ENCODE measurements at regions not wholly inside any gene's neighbourhood (a gene's known extent, or its start where the extent isn't known, plus 50 kb on each side); places are given as distances from the start of the nearest gene placed in this dataset.

- DNase-seq = no peak
- Histone ChIP-seq H3K27ac (ENCODE audit: low read length) (no peak overlapping the region), H3K9me3 (replicated peaks; ENCODE audit: insufficient read depth, low read length) (no peaks in the 10 kb centered on the region), H2AFZ (ENCODE audit: low read length) (no peak overlapping the region), H3K79me2 (ENCODE audit: low read length) (no peaks in the 10 kb centered on the region), H3K36me3 (replicated peaks; ENCODE audit: insufficient read depth, low read length) (no peaks in the 10 kb centered on the region), H3F3A (ENCODE audit: insufficient read depth, low read length) (no peaks in the 10 kb centered on the region), H3K9ac (ENCODE audit: low read length) (no peak overlapping the region), H4K20me1 (ENCODE audit: insufficient read depth, low read length) (no peaks in the 10 kb centered on the region), H3K4me1 (ENCODE audit: low read length) (no peaks in the 10 kb centered on the region), H3K4me2 (ENCODE audit: low read depth, low read length) (no peak overlapping the region), H3K4me3 (ENCODE audit: low read length) (no peak overlapping the region), H3K27me3 (replicated peaks; ENCODE audit: insufficient read depth, low read length) (no peaks in the 10 kb centered on the region), H3K9me2 (replicated peaks; ENCODE audit: insufficient read depth, low read length) (no peaks in the 10 kb centered on the region)
- TF ChIP-seq EZH2phosphoT487 (IDR thresholded peaks at IDR 0.05; ENCODE audit: low read length) (no peak), EZH2 (optimal IDR thresholded peaks at IDR 0.05; ENCODE audit: low read depth, low read length) (no peak), CTCF (IDR thresholded peaks at IDR 0.05; ENCODE audit: low read length) (no peak)
Measured at GRCh38 chr7:114755856-114756255, 166.0 kb upstream of the MDFIC start.

GRCh38 chr7:114758661-114759227, 163.2 kb upstream of the MDFIC start:
- no peaks in the 10 kb centered on the region for H3K36me3 ChIP-seq (replicated peaks; ENCODE audit: insufficient read depth, low read length)
- DNase-seq = no peak
- H3K4me3 ChIP-seq (ENCODE audit: low read length) = no peak overlapping the region
- TF ChIP-seq EZH2 (optimal IDR thresholded peaks at IDR 0.05; ENCODE audit: low read depth, low read length) (no peak), CTCF (IDR thresholded peaks at IDR 0.05; ENCODE audit: low read length) (no peak), EZH2phosphoT487 (IDR thresholded peaks at IDR 0.05; ENCODE audit: low read length) (no peak)
- H3K4me2 ChIP-seq (ENCODE audit: low read depth, low read length) = no peak overlapping the region
- no peaks in the 10 kb centered on the region for H3K4me1 ChIP-seq (ENCODE audit: low read length)
- H2AFZ ChIP-seq (ENCODE audit: low read length) = no peak overlapping the region
- H3K9ac ChIP-seq (ENCODE audit: low read length) = no peak overlapping the region
- no peak overlapping the region for H3K27ac ChIP-seq (ENCODE audit: low read length)
- no peaks in the 10 kb centered on the region for H3F3A ChIP-seq (ENCODE audit: insufficient read depth, low read length)
- H3K9me2 ChIP-seq (replicated peaks; ENCODE audit: insufficient read depth, low read length) = no peaks in the 10 kb centered on the region
- no peaks in the 10 kb centered on the region for H3K9me3 ChIP-seq (replicated peaks; ENCODE audit: insufficient read depth, low read length)
- no peaks in the 10 kb centered on the region for H3K79me2 ChIP-seq (ENCODE audit: low read length)
- no peaks in the 10 kb centered on the region for H4K20me1 ChIP-seq (ENCODE audit: insufficient read depth, low read length)
- H3K27me3 ChIP-seq (replicated peaks; ENCODE audit: insufficient read depth, low read length) = no peaks in the 10 kb centered on the region

GRCh38 chr7:114759347-114760062, 162.4 kb upstream of the MDFIC start:
- H3K79me2 ChIP-seq (ENCODE audit: low read length) = no peaks in the 10 kb centered on the region
- no peaks in the 10 kb centered on the region for H3K4me1 ChIP-seq (ENCODE audit: low read length)
- no peak overlapping the region for H3K9ac ChIP-seq (ENCODE audit: low read length)
- H3F3A ChIP-seq (ENCODE audit: insufficient read depth, low read length) = no peaks in the 10 kb centered on the region
- H4K20me1 ChIP-seq (ENCODE audit: insufficient read depth, low read length) = no peaks in the 10 kb centered on the region
- H3K27ac ChIP-seq (ENCODE audit: low read length) = no peak overlapping the region
- no peak overlapping the region for H2AFZ ChIP-seq (ENCODE audit: low read length)
- H3K9me2 ChIP-seq (replicated peaks; ENCODE audit: insufficient read depth, low read length) = no peaks in the 10 kb centered on the region
- no peak overlapping the region for H3K4me2 ChIP-seq (ENCODE audit: low read depth, low read length)
- H3K9me3 ChIP-seq (replicated peaks; ENCODE audit: insufficient read depth, low read length) = no peaks in the 10 kb centered on the region
- TF ChIP-seq EZH2 (optimal IDR thresholded peaks at IDR 0.05; ENCODE audit: low read depth, low read length) (no peak), EZH2phosphoT487 (IDR thresholded peaks at IDR 0.05; ENCODE audit: low read length) (no peak), CTCF (IDR thresholded peaks at IDR 0.05; ENCODE audit: low read length) (no peak)
- no peaks in the 10 kb centered on the region for H3K36me3 ChIP-seq (replicated peaks; ENCODE audit: insufficient read depth, low read length)
- no peak for DNase-seq
- no peak overlapping the region for H3K4me3 ChIP-seq (ENCODE audit: low read length)
- no peaks in the 10 kb centered on the region for H3K27me3 ChIP-seq (replicated peaks; ENCODE audit: insufficient read depth, low read length)
